ENCODE measurements at regions not wholly inside any gene's neighbourhood (a gene's known extent, or its start where the extent isn't known, plus 50 kb on each side); places are given as distances from the start of the nearest gene placed in this dataset.

- Histone ChIP-seq H3K4me1 (ENCODE audit: control insufficient read depth in 2 of 2, insufficient read depth in 2 of 2, low read length in 2 of 2) (no peaks in the 10 kb centered on the region), H3K9me3 (ENCODE audit: control insufficient read depth in 2 of 2, insufficient read depth in 1 of 2, low read length in 1 of 2) (no peaks in the 10 kb centered on the region), H3K27ac (ENCODE audit: low read depth in 1 of 2, low read length in 1 of 2) (no peak overlapping the region), H3K27me3 (ENCODE audit: control insufficient read depth in 2 of 2, insufficient read depth in 1 of 2, low read length in 1 of 2) (no peaks in the 10 kb centered on the region), H3K4me3 (ENCODE audit: low read length in 2 of 2) (no peak overlapping the region), H3K36me3 (ENCODE audit: control insufficient read depth in 2 of 2, insufficient read depth in 2 of 2, low read length in 1 of 2) (no peaks in the 10 kb centered on the region)
- DNase-seq (ENCODE audit: low read depth in 6 of 9, low spot score in 9 of 9), result no peak
- 88% methylated on average over 4 of the region's 4 CpGs for WGBS
Observed at GRCh38 chr5:175246889-175247520, 197.0 kb downstream of the DRD1 start.

- Histone ChIP-seq H3K9me3 (ENCODE audit: control insufficient read depth in 2 of 2, insufficient read depth in 1 of 2, low read length in 1 of 2) (no peaks in the 10 kb centered on the region), H3K4me3 (ENCODE audit: low read length in 2 of 2) (no peak overlapping the region), H3K27ac (ENCODE audit: low read depth in 1 of 2, low read length in 1 of 2) (no peak overlapping the region), H3K27me3 (ENCODE audit: control insufficient read depth in 2 of 2, insufficient read depth in 1 of 2, low read length in 1 of 2) (no peaks in the 10 kb centered on the region), H3K36me3 (ENCODE audit: control insufficient read depth in 2 of 2, insufficient read depth in 2 of 2, low read length in 1 of 2) (no peaks in the 10 kb centered on the region), H3K4me1 (ENCODE audit: control insufficient read depth in 2 of 2, insufficient read depth in 2 of 2, low read length in 2 of 2) (no peaks in the 10 kb centered on the region)
- 76% methylated on average over 8 of the region's 8 CpGs for WGBS
- DNase-seq (ENCODE audit: low read depth in 6 of 9, low spot score in 9 of 9), result no peak
Observed at GRCh38 chr5:175246242-175246888, 197.6 kb downstream of the DRD1 start.

GRCh38 chr5:175243441-175243840 is 200.5 kb downstream of the DRD1 start:
- WGBS, result 90% methylated on average over 6 of the region's 6 CpGs
- Histone ChIP-seq H3K36me3 (ENCODE audit: control insufficient read depth in 2 of 2, insufficient read depth in 2 of 2, low read length in 1 of 2) (no peaks in the 10 kb centered on the region), H3K4me3 (ENCODE audit: low read length in 2 of 2) (no peak overlapping the region), H3K4me1 (ENCODE audit: control insufficient read depth in 2 of 2, insufficient read depth in 2 of 2, low read length in 2 of 2) (no peaks in the 10 kb centered on the region), H3K27ac (ENCODE audit: low read depth in 1 of 2, low read length in 1 of 2) (no peak overlapping the region), H3K9me3 (ENCODE audit: control insufficient read depth in 2 of 2, insufficient read depth in 1 of 2, low read length in 1 of 2) (no peaks in the 10 kb centered on the region), H3K27me3 (ENCODE audit: control insufficient read depth in 2 of 2, insufficient read depth in 1 of 2, low read length in 1 of 2) (no peaks in the 10 kb centered on the region)
- DNase-seq (ENCODE audit: low read depth in 6 of 9, low spot score in 9 of 9), result no peak

GRCh38 chr5:175242207-175242606 is 201.8 kb downstream of the DRD1 start:
- no peak for DNase-seq (ENCODE audit: low read depth in 6 of 9, low spot score in 9 of 9)
- Histone ChIP-seq H3K27me3 (ENCODE audit: control insufficient read depth in 2 of 2, insufficient read depth in 1 of 2, low read length in 1 of 2) (no peaks in the 10 kb centered on the region), H3K4me3 (ENCODE audit: low read length in 2 of 2) (no peak overlapping the region), H3K27ac (ENCODE audit: low read depth in 1 of 2, low read length in 1 of 2) (no peak overlapping the region), H3K4me1 (ENCODE audit: control insufficient read depth in 2 of 2, insufficient read depth in 2 of 2, low read length in 2 of 2) (no peaks in the 10 kb centered on the region), H3K36me3 (ENCODE audit: control insufficient read depth in 2 of 2, insufficient read depth in 2 of 2, low read length in 1 of 2) (no peaks in the 10 kb centered on the region), H3K9me3 (ENCODE audit: control insufficient read depth in 2 of 2, insufficient read depth in 1 of 2, low read length in 1 of 2) (no peaks in the 10 kb centered on the region)
- WGBS, result 87% methylated on average over 5 of the region's 5 CpGs

- 64% methylated on average over 5 of the region's 5 CpGs for WGBS
- no peak for DNase-seq (ENCODE audit: low read depth in 6 of 9, low spot score in 9 of 9)
- H3K27ac ChIP-seq (ENCODE audit: low read depth in 1 of 2, low read length in 1 of 2), result no peak overlapping the region
- H3K4me1 ChIP-seq (ENCODE audit: control insufficient read depth in 2 of 2, insufficient read depth in 2 of 2, low read length in 2 of 2), result no peaks in the 10 kb centered on the region
- H3K9me3 ChIP-seq (ENCODE audit: control insufficient read depth in 2 of 2, insufficient read depth in 1 of 2, low read length in 1 of 2), result no peaks in the 10 kb centered on the region
- no peak overlapping the region for H3K4me3 ChIP-seq (ENCODE audit: low read length in 2 of 2)
- H3K36me3 ChIP-seq (ENCODE audit: control insufficient read depth in 2 of 2, insufficient read depth in 2 of 2, low read length in 1 of 2), result no peaks in the 10 kb centered on the region
- H3K27me3 ChIP-seq (ENCODE audit: control insufficient read depth in 2 of 2, insufficient read depth in 1 of 2, low read length in 1 of 2), result no peaks in the 10 kb centered on the region
Observed at GRCh38 chr5:175238326-175238725, 205.7 kb downstream of the DRD1 start.

- DNase-seq (ENCODE audit: low read depth in 6 of 9, low spot score in 9 of 9), result no peak
- Histone ChIP-seq H3K27me3 (ENCODE audit: control insufficient read depth in 2 of 2, insufficient read depth in 1 of 2, low read length in 1 of 2) (no peaks in the 10 kb centered on the region), H3K36me3 (ENCODE audit: control insufficient read depth in 2 of 2, insufficient read depth in 2 of 2, low read length in 1 of 2) (no peaks in the 10 kb centered on the region), H3K4me1 (ENCODE audit: control insufficient read depth in 2 of 2, insufficient read depth in 2 of 2, low read length in 2 of 2) (no peaks in the 10 kb centered on the region), H3K27ac (ENCODE audit: low read depth in 1 of 2, low read length in 1 of 2) (no peak overlapping the region), H3K9me3 (ENCODE audit: control insufficient read depth in 2 of 2, insufficient read depth in 1 of 2, low read length in 1 of 2) (no peaks in the 10 kb centered on the region), H3K4me3 (ENCODE audit: low read length in 2 of 2) (no peak overlapping the region)
- WGBS, result 93% methylated on average over 6 of the region's 6 CpGs
Observed at GRCh38 chr5:175236176-175236575, 207.8 kb downstream of the DRD1 start.

GRCh38 chr5:175235251-175235960 is 208.6 kb downstream of the DRD1 start:
- H3K27ac ChIP-seq (ENCODE audit: low read depth in 1 of 2, low read length in 1 of 2), result no peak overlapping the region
- no peaks in the 10 kb centered on the region for H3K4me1 ChIP-seq (ENCODE audit: control insufficient read depth in 2 of 2, insufficient read depth in 2 of 2, low read length in 2 of 2)
- H3K4me3 ChIP-seq (ENCODE audit: low read length in 2 of 2), result no peak overlapping the region
- H3K27me3 ChIP-seq (ENCODE audit: control insufficient read depth in 2 of 2, insufficient read depth in 1 of 2, low read length in 1 of 2), result no peaks in the 10 kb centered on the region
- DNase-seq (ENCODE audit: low read depth in 6 of 9, low spot score in 9 of 9), result no peak
- WGBS, result 84% methylated on average over 9 of the region's 9 CpGs
- no peaks in the 10 kb centered on the region for H3K36me3 ChIP-seq (ENCODE audit: control insufficient read depth in 2 of 2, insufficient read depth in 2 of 2, low read length in 1 of 2)
- H3K9me3 ChIP-seq (ENCODE audit: control insufficient read depth in 2 of 2, insufficient read depth in 1 of 2, low read length in 1 of 2), result no peaks in the 10 kb centered on the region

GRCh38 chr5:175230299-175230698 is 213.7 kb downstream of the DRD1 start:
- no peak overlapping the region for H3K4me3 ChIP-seq (ENCODE audit: low read length in 2 of 2)
- DNase-seq (ENCODE audit: low read depth in 6 of 9, low spot score in 9 of 9), result no peak
- no peaks in the 10 kb centered on the region for H3K9me3 ChIP-seq (ENCODE audit: control insufficient read depth in 2 of 2, insufficient read depth in 1 of 2, low read length in 1 of 2)
- WGBS, result 79% methylated on average over 7 of the region's 7 CpGs
- H3K36me3 ChIP-seq (ENCODE audit: control insufficient read depth in 2 of 2, insufficient read depth in 2 of 2, low read length in 1 of 2), result no peaks in the 10 kb centered on the region
- no peaks in the 10 kb centered on the region for H3K4me1 ChIP-seq (ENCODE audit: control insufficient read depth in 2 of 2, insufficient read depth in 2 of 2, low read length in 2 of 2)
- no peak overlapping the region for H3K27ac ChIP-seq (ENCODE audit: low read depth in 1 of 2, low read length in 1 of 2)
- H3K27me3 ChIP-seq (ENCODE audit: control insufficient read depth in 2 of 2, insufficient read depth in 1 of 2, low read length in 1 of 2), result no peaks in the 10 kb centered on the region

GRCh38 chr5:175226506-175226905 is 217.5 kb downstream of the DRD1 start:
- 97% methylated on average over 1 of the region's 1 CpG for WGBS
- Histone ChIP-seq H3K27ac (ENCODE audit: low read depth in 1 of 2, low read length in 1 of 2) (no peak overlapping the region), H3K4me1 (ENCODE audit: control insufficient read depth in 2 of 2, insufficient read depth in 2 of 2, low read length in 2 of 2) (no peaks in the 10 kb centered on the region), H3K36me3 (ENCODE audit: control insufficient read depth in 2 of 2, insufficient read depth in 2 of 2, low read length in 1 of 2) (no peaks in the 10 kb centered on the region), H3K4me3 (ENCODE audit: low read length in 2 of 2) (no peak overlapping the region), H3K27me3 (ENCODE audit: control insufficient read depth in 2 of 2, insufficient read depth in 1 of 2, low read length in 1 of 2) (no peaks in the 10 kb centered on the region), H3K9me3 (ENCODE audit: control insufficient read depth in 2 of 2, insufficient read depth in 1 of 2, low read length in 1 of 2) (no peaks in the 10 kb centered on the region)
- DNase-seq (ENCODE audit: low read depth in 6 of 9, low spot score in 9 of 9), result no peak
